ENCODE measurements at regions not wholly inside any gene's neighbourhood (a gene's known extent, or its start where the extent isn't known, plus 50 kb on each side); places are given as distances from the start of the nearest gene placed in this dataset.

- Histone ChIP-seq H3K27ac (ENCODE audit: low read length) (no peak overlapping the region), H3K27me3 (ENCODE audit: insufficient read depth, low read depth, low read length) (no peaks in the 10 kb centered on the region), H3K9me2 (ENCODE audit: insufficient read depth, low read length) (no peaks in the 10 kb centered on the region), H3F3A (ENCODE audit: insufficient read depth, low read length, poor library complexity, severe bottlenecking) (no peaks in the 10 kb centered on the region), H2AFZ (ENCODE audit: low read depth, low read length) (no peak overlapping the region), H3K4me3 (ENCODE audit: low read length) (no peak overlapping the region), H4K20me1 (ENCODE audit: insufficient read depth) (no peaks in the 10 kb centered on the region), H3K9me3 (ENCODE audit: low read length) (no peaks in the 10 kb centered on the region), H3K9ac (ENCODE audit: low read length) (no peak overlapping the region), H3K36me3 (ENCODE audit: insufficient read depth, low read length) (no peaks in the 10 kb centered on the region), H3K79me2 (replicated peaks; ENCODE audit: insufficient read depth, low read length) (no peaks in the 10 kb centered on the region), H3K4me2 (ENCODE audit: low read length) (no peak overlapping the region)
- TF ChIP-seq REST (IDR thresholded peaks at IDR 0.05; ENCODE audit: borderline replicate concordance) (no peak), MXI1 (conservative IDR thresholded peaks at IDR 0.05; ENCODE audit: poor library complexity, severe bottlenecking) (no peak), EP300 (conservative IDR thresholded peaks at IDR 0.05; ENCODE audit: poor library complexity, severe bottlenecking) (no peak), RAD21 (conservative IDR thresholded peaks at IDR 0.05) (no peak), POLR2AphosphoS5 (IDR thresholded peaks at IDR 0.05) (no peak), TAF1 (IDR thresholded peaks at IDR 0.05; ENCODE audit: low read depth) (no peak), EZH2 (IDR thresholded peaks at IDR 0.05; ENCODE audit: borderline replicate concordance, insufficient read depth, low read length, poor library complexity, severe bottlenecking) (no peak), SMC3 (conservative IDR thresholded peaks at IDR 0.05; ENCODE audit: poor library complexity) (no peak), CTCF (IDR thresholded peaks at IDR 0.05; ENCODE audit: poor library complexity, severe bottlenecking) (no peak)
Observed at GRCh38 chr5:90279091-90279490, 130.5 kb downstream of the CETN3 start.

DNA sequence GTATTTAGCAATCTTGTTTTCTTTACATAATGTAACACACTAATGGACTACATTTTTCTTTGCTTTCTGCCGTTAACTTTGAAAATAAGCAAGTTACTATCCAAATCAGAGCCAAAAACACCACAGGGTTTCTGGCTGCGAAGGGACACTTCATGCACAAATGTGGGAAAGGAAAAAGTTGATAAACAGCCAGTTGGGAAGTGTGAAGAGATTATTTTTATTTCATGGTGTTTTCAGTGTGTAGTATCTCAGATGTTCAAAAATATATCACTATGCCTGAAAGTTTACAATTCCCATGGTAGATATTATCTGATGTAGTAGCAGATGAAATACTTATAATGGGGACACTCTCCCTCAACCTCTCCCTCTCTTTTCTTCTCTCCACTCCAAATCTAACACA, 135.3 kb downstream of the CETN3 start:
- H3K36me3 ChIP-seq (ENCODE audit: insufficient read depth, low read length): no peaks in the 10 kb centered on the region
- no peaks in the 10 kb centered on the region for H4K20me1 ChIP-seq (ENCODE audit: insufficient read depth)
- H3K27me3 ChIP-seq (ENCODE audit: insufficient read depth, low read depth, low read length): no peaks in the 10 kb centered on the region
- H3K4me2 ChIP-seq (ENCODE audit: low read length): no peak overlapping the region
- no peaks in the 10 kb centered on the region for H3K79me2 ChIP-seq (replicated peaks; ENCODE audit: insufficient read depth, low read length)
- no peaks in the 10 kb centered on the region for H3K9me2 ChIP-seq (ENCODE audit: insufficient read depth, low read length)
- H2AFZ ChIP-seq (ENCODE audit: low read depth, low read length): no peak overlapping the region
- TF ChIP-seq MXI1 (conservative IDR thresholded peaks at IDR 0.05; ENCODE audit: poor library complexity, severe bottlenecking) (no peak), POLR2AphosphoS5 (IDR thresholded peaks at IDR 0.05) (no peak), CTCF (IDR thresholded peaks at IDR 0.05; ENCODE audit: poor library complexity, severe bottlenecking) (no peak), REST (IDR thresholded peaks at IDR 0.05; ENCODE audit: borderline replicate concordance) (no peak), TAF1 (IDR thresholded peaks at IDR 0.05; ENCODE audit: low read depth) (no peak), EP300 (conservative IDR thresholded peaks at IDR 0.05; ENCODE audit: poor library complexity, severe bottlenecking) (no peak), RAD21 (conservative IDR thresholded peaks at IDR 0.05) (no peak), EZH2 (IDR thresholded peaks at IDR 0.05; ENCODE audit: borderline replicate concordance, insufficient read depth, low read length, poor library complexity, severe bottlenecking) (no peak), SMC3 (conservative IDR thresholded peaks at IDR 0.05; ENCODE audit: poor library complexity) (no peak)
- no peak overlapping the region for H3K9ac ChIP-seq (ENCODE audit: low read length)
- H3K4me3 ChIP-seq (ENCODE audit: low read length): no peak overlapping the region
- no peak overlapping the region for H3K27ac ChIP-seq (ENCODE audit: low read length)
- no peaks in the 10 kb centered on the region for H3F3A ChIP-seq (ENCODE audit: insufficient read depth, low read length, poor library complexity, severe bottlenecking)
- H3K9me3 ChIP-seq (ENCODE audit: low read length): no peaks in the 10 kb centered on the region

Measured in neural cell (in vitro differentiated cells).